ENCODE measurements at regions not wholly inside any gene's neighbourhood (a gene's known extent, or its start where the extent isn't known, plus 50 kb on each side); places are given as distances from the start of the nearest gene placed in this dataset.

- intact Hi-C loops (cut with DNase I; ENCODE audit: low total_unique reads): no loop called here
- DNase-seq: no peak
Measured at GRCh38 chr10:47184273-47184672, 115.7 kb upstream of the GDF10 start.

GRCh38 chr10:47184724-47185330 lies 115.2 kb upstream of the GDF10 start:
- H3K27me3 ChIP-seq: no peaks in the 10 kb centered on the region
- DNase-seq: no peak
- TF ChIP-seq CTCF (IDR thresholded peaks at IDR 0.05) (no peak), POLR2A (IDR thresholded peaks at IDR 0.05) (no peak)
- H3K4me1 ChIP-seq: no peaks in the 10 kb centered on the region
- H3K9me3 ChIP-seq: no peaks in the 10 kb centered on the region
- no peak overlapping the region for H3K4me3 ChIP-seq
- WGBS, 2 donors: 90 to 91% methylated on average over 10 to 11 of the region's 11 CpGs
- intact Hi-C loops (cut with DNase I; ENCODE audit: low total_unique reads): no loop called here
- no peaks in the 10 kb centered on the region for H3K36me3 ChIP-seq (ENCODE audit: low read depth, missing control alignments)
- no peak overlapping the region for H3K27ac ChIP-seq

More at GRCh38 chr10:47184273-47184672, 115.7 kb upstream of the GDF10 start:
- H3K4me3 ChIP-seq: no peak overlapping the region
- TF ChIP-seq CTCF (IDR thresholded peaks at IDR 0.05): no peak
- no peak for TF ChIP-seq POLR2A (IDR thresholded peaks at IDR 0.05)
- H3K27ac ChIP-seq: no peak overlapping the region
- H3K36me3 ChIP-seq (ENCODE audit: low read depth, missing control alignments): no peaks in the 10 kb centered on the region
- H3K4me1 ChIP-seq: no peaks in the 10 kb centered on the region
- H3K27me3 ChIP-seq: no peaks in the 10 kb centered on the region
- WGBS, 2 donors: 85 to 90% methylated on average over 3 of the region's 3 CpGs
- H3K9me3 ChIP-seq: no peaks in the 10 kb centered on the region

GRCh38 chr10:47186941-47187340 lies 113.1 kb upstream of the GDF10 start:
- Histone ChIP-seq H3K27me3 (no peaks in the 10 kb centered on the region), H3K4me1 (no peaks in the 10 kb centered on the region), H3K9me3 (no peaks in the 10 kb centered on the region), H3K4me3 (no peak overlapping the region), H3K36me3 (ENCODE audit: low read depth, missing control alignments) (no peaks in the 10 kb centered on the region), H3K27ac (no peak overlapping the region)
- DNase-seq: no peak
- no peak for TF ChIP-seq POLR2A (IDR thresholded peaks at IDR 0.05)
- TF ChIP-seq CTCF (IDR thresholded peaks at IDR 0.05): no peak
- intact Hi-C loops (cut with DNase I; ENCODE audit: low total_unique reads): no loop called here
- 91 to 95% methylated on average over 6 to 7 of the region's 7 CpGs for WGBS, 2 donors

- DNase-seq: no peak
- 92 to 94% methylated on average over 6 to 7 of the region's 7 CpGs for WGBS, 2 donors
- no peaks in the 10 kb centered on the region for H3K36me3 ChIP-seq (ENCODE audit: low read depth, missing control alignments)
- intact Hi-C loops (cut with DNase I; ENCODE audit: low total_unique reads): no loop called here
- no peak overlapping the region for H3K4me3 ChIP-seq
- no peaks in the 10 kb centered on the region for H3K9me3 ChIP-seq
- no peak overlapping the region for H3K27ac ChIP-seq
- H3K4me1 ChIP-seq: no peaks in the 10 kb centered on the region
- no peaks in the 10 kb centered on the region for H3K27me3 ChIP-seq
- TF ChIP-seq CTCF (IDR thresholded peaks at IDR 0.05) (no peak), POLR2A (IDR thresholded peaks at IDR 0.05) (no peak)
Measured at GRCh38 chr10:47187592-47187991, 112.4 kb upstream of the GDF10 start.

GRCh38 chr10:47188156-47188555 lies 111.8 kb upstream of the GDF10 start:
- intact Hi-C loops (cut with DNase I; ENCODE audit: low total_unique reads): no loop called here
- Histone ChIP-seq H3K27ac (no peak overlapping the region), H3K9me3 (no peaks in the 10 kb centered on the region), H3K4me1 (no peaks in the 10 kb centered on the region), H3K27me3 (no peaks in the 10 kb centered on the region), H3K4me3 (no peak overlapping the region), H3K36me3 (ENCODE audit: low read depth, missing control alignments) (no peaks in the 10 kb centered on the region)
- WGBS, 2 donors: 75 to 81% methylated on average over 2 to 3 of the region's 3 CpGs
- DNase-seq: no peak
- TF ChIP-seq CTCF (IDR thresholded peaks at IDR 0.05) (no peak), POLR2A (IDR thresholded peaks at IDR 0.05) (no peak)
